Breast epithelium (tissue), 4 donors: ENCODE measurements at regions not wholly inside any gene's neighbourhood (a gene's known extent, or its start where the extent isn't known, plus 50 kb on each side); places are given as distances from the start of the nearest gene placed in this dataset.

Source experiments
- DNase-seq, 2 donors: peaks; one replicate each; pipeline ENCODE4 v3.0.0-alpha.2; 2019; ENCODE audit warnings: low spot score in 2 of 2
- H3K27ac ChIP-seq, 2 donors: fragments of 200-600 bp; sonication (generic) in 1 of 2; one replicate each; pipeline ENCODE4 v1.5.1; 2016 to 2019; ENCODE audit warnings: mild to moderate bottlenecking in 1 of 2
- H3K27me3 ChIP-seq, 2 donors: fragments of 200-600 bp; sonication (generic) in 1 of 2; one replicate each; pipeline versions ENCODE4 v1.5.1 to v1.6.0; 2017 to 2019; ENCODE audit warnings: control low read depth in 1 of 2, mild to moderate bottlenecking in 1 of 2
- H3K36me3 ChIP-seq: fragments of 200-600 bp; one replicate; pipeline ENCODE4 v1.5.1; 2019
- H3K4me1 ChIP-seq, 2 donors: fragments of 200-600 bp; sonication (generic); one replicate each; pipeline ENCODE4 v1.5.1; 2016 to 2019; ENCODE audit warnings: control low read depth in 1 of 2
- H3K4me3 ChIP-seq, 3 donors: fragments of 200-600 bp; sonication (generic); 1 replicate in 2 of 3; 2 replicates in 1 of 3; pipeline ENCODE4 v1.5.1; 2016 to 2019; ENCODE audit warnings: mild to moderate bottlenecking in 3 of 3, moderate library complexity in 2 of 3
- H3K9me3 ChIP-seq, 2 donors: fragments of 200-600 bp; sonication (generic) in 1 of 2; one replicate each; pipeline ENCODE4 v1.5.1; 2016 to 2019; ENCODE audit warnings: control low read depth in 1 of 2
- POLR2A ChIP-seq: fragments of 450-650 bp; IDR thresholded peaks from one replicate; pipeline ENCODE4 v1.6.1; 2016; ENCODE audit warnings: antibody characterized with exemption, mild to moderate bottlenecking, moderate library complexity
- POLR2AphosphoS5 ChIP-seq, 3 donors: sonication (generic); formaldehyde crosslinking; IDR thresholded peaks; one replicate each; pipeline ENCODE4 v1.6.1; 2017; ENCODE audit warnings: antibody characterized with exemption in 3 of 3
- intact Hi-C: fragments of 100-400 bp; cut with DNase I; formaldehyde crosslinking; loops from one replicate; pipeline ENCODE4 v1.15.1; 2023; ENCODE audit warnings: low total_unique reads
- TF ChIP-seq, protein P1 (sequence below), 3 donors: fragments of 450-650 bp; IDR thresholded peaks; one replicate each; pipeline ENCODE4 v1.5.1; 2016 to 2017; ENCODE audit warnings: antibody characterized with exemption in 3 of 3, mild to moderate bottlenecking in 3 of 3, moderate library complexity in 3 of 3

DNA sequence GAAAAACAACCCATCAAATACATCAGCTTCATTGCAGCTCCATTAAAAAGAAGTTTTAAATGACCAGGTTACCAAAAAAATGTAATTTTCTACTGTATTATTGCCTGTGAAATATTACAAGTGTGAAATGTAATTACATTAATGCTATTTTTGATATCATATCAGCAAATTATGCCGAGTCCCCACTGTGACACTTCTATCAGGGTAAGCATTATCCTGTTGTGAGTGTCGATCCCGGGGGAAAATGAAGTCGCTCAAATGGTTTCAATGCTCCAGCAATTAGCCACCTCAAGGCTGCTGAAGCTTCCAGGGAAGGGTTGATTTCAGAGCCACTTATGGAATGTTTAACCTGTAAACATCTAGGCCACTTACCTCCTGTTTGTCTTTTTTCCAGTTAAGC lies 70.4 kb downstream of the RCN1 start:
- intact Hi-C loops, result no loop called here
- no peaks in the 10 kb centered on the region for H3K36me3 ChIP-seq
- no peak for DNase-seq

DNA sequence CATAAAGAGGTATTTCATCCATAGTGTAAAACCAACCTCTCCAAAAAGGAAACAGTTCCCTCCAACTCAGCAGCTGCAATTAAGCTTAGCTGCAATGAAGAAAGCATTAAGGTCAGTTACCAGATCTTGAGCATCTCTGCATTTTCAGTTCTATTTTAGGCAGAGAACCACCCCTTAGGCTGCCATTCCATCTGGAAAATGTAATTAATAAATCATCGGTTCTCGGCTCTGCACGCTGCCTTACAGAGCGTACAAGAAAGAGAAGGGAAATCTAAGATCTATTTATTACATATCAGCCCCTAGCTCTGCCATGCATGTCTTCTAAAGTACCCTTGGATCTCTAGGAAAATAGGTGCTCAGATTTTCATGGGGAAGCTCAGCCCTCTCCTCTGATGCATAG lies 71.5 kb downstream of the RCN1 start:
- no peaks in the 10 kb centered on the region for H3K27me3 ChIP-seq
- no peaks in the 10 kb centered on the region for H3K4me1 ChIP-seq
- no peak overlapping the region for H3K27ac ChIP-seq
- H3K9me3 ChIP-seq, result no peaks in the 10 kb centered on the region
- TF ChIP-seq, protein P1, sequence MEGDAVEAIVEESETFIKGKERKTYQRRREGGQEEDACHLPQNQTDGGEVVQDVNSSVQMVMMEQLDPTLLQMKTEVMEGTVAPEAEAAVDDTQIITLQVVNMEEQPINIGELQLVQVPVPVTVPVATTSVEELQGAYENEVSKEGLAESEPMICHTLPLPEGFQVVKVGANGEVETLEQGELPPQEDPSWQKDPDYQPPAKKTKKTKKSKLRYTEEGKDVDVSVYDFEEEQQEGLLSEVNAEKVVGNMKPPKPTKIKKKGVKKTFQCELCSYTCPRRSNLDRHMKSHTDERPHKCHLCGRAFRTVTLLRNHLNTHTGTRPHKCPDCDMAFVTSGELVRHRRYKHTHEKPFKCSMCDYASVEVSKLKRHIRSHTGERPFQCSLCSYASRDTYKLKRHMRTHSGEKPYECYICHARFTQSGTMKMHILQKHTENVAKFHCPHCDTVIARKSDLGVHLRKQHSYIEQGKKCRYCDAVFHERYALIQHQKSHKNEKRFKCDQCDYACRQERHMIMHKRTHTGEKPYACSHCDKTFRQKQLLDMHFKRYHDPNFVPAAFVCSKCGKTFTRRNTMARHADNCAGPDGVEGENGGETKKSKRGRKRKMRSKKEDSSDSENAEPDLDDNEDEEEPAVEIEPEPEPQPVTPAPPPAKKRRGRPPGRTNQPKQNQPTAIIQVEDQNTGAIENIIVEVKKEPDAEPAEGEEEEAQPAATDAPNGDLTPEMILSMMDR (IDR thresholded peaks at IDR 0.05), result no peak
- TF ChIP-seq POLR2AphosphoS5 (IDR thresholded peaks at IDR 0.05) (no peak), POLR2A (no peak)
- no peaks in the 10 kb centered on the region for H3K36me3 ChIP-seq
- H3K4me3 ChIP-seq, result no peak overlapping the region
- no peak for DNase-seq
- intact Hi-C loops, result no loop called here

More for the DNA sequence above, 70.4 kb downstream of the RCN1 start:
- Histone ChIP-seq H3K27ac (no peak overlapping the region), H3K27me3 (no peaks in the 10 kb centered on the region), H3K4me3 (no peak overlapping the region), H3K9me3 (no peaks in the 10 kb centered on the region), H3K4me1 (no peaks in the 10 kb centered on the region)
- TF ChIP-seq, protein P1 (IDR thresholded peaks at IDR 0.05), result no peak
- TF ChIP-seq POLR2AphosphoS5 (IDR thresholded peaks at IDR 0.05) (no peak), POLR2A (no peak)

DNA sequence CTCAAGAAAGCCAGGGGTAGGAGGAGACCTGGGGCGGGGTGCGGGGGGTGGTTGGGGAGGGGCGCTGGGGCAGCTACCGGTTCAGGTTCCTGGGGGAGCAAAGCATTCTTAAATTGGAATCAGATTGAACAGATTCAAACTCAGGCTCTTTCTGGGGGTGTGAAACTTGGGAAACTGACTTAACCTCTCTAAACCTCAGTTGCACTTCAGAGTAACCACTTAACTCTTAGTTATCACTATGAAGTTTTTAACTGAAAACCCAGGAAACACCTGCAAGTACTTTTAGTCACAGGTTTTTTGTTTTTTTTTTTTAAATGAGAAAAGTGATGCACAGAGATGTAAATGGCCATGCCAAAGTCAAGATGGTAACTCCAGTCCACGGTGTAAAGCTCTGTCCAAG lies 72.0 kb downstream of the RCN1 start:
- Histone ChIP-seq H3K4me3 (no peak overlapping the region), H3K9me3 (no peaks in the 10 kb centered on the region), H3K4me1 (no peaks in the 10 kb centered on the region), H3K27ac (no peak overlapping the region), H3K36me3 (no peaks in the 10 kb centered on the region), H3K27me3 (no peaks in the 10 kb centered on the region)
- DNase-seq, result no peak
- TF ChIP-seq POLR2A, result no peak
- no peak for TF ChIP-seq POLR2AphosphoS5 (IDR thresholded peaks at IDR 0.05)
- TF ChIP-seq, protein P1 (IDR thresholded peaks at IDR 0.05), result no peak
- intact Hi-C loops, result no loop called here

DNA sequence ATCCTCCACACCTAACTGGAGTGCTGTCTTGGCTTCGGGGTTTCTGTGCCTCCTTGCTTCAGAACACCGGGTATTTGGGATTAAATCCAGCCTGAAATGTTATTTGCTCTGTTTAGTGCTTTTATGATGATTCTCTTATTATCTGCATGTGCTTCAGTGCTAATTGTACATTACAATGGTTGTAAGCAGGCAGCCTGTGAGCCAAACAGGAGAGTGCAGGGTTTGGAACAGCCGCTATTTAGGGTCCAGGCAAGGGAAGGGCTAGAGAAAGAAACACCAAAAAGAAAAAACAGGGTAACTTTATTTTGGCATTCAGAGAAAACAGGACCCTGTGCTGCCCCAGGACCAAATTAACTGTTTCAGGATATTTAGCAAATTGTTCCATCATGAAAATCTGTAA lies 72.7 kb downstream of the RCN1 start:
- intact Hi-C loops, result no loop called here
- Histone ChIP-seq H3K9me3 (no peaks in the 10 kb centered on the region), H3K36me3 (no peaks in the 10 kb centered on the region), H3K27ac (no peak overlapping the region), H3K4me3 (no peak overlapping the region), H3K4me1 (no peaks in the 10 kb centered on the region), H3K27me3 (no peaks in the 10 kb centered on the region)
- TF ChIP-seq, protein P1 (IDR thresholded peaks at IDR 0.05), result no peak
- TF ChIP-seq POLR2A (no peak), POLR2AphosphoS5 (IDR thresholded peaks at IDR 0.05) (no peak)
- no peak for DNase-seq

DNA sequence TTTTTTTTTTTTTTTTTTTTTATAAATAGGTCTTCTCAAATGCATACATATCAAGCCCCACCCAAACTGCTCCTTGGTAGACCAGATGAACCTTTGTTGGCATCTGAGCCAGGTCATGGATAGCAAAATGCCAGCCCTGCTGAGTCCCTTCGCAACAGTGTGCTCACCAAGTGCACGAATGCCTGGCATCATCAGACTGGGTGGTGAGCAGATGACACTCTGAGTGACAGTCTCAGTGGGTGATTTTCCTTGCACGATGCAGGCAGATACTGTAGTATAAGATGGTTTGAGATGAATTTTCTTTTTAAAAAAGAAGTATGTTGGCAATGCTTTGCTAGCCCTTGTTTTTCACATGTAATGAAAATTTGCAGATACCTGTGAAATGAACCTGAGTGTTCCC lies 74.0 kb downstream of the RCN1 start:
- H3K4me1 ChIP-seq, result no peaks in the 10 kb centered on the region
- H3K9me3 ChIP-seq, result no peaks in the 10 kb centered on the region
- no peak for DNase-seq
- no peaks in the 10 kb centered on the region for H3K36me3 ChIP-seq
- TF ChIP-seq POLR2A (no peak), POLR2AphosphoS5 (IDR thresholded peaks at IDR 0.05) (no peak)
- TF ChIP-seq, protein P1 (IDR thresholded peaks at IDR 0.05), result no peak
- no peaks in the 10 kb centered on the region for H3K27me3 ChIP-seq
- intact Hi-C loops, result no loop called here
- no peak overlapping the region for H3K4me3 ChIP-seq
- H3K27ac ChIP-seq, result no peak overlapping the region
